AG04449 (cell line): ENCODE measurements at regions not wholly inside any gene's neighbourhood (a gene's known extent, or its start where the extent isn't known, plus 50 kb on each side); places are given as distances from the start of the nearest gene placed in this dataset.
"Not testable (repeated sequence)": the region's sequence is repeated elsewhere in the genome, so short reads cannot be mapped to it uniquely, and the experiment has no call there.

Experiments used
- CTCF ChIA-PET: fragments of 350-600 bp; formaldehyde crosslinking; extraction: SDS; loops from one replicate; lab custom pipeline; 2021; ENCODE audit warnings: antibody characterized with exemption; lab: Yijun Ruan, JAX
- POLR2A ChIA-PET: fragments of 400-600, 350-600 bp; formaldehyde crosslinking; extraction: SDS; loops from one replicate; lab custom pipeline; 2020; ENCODE audit warnings: antibody characterized with exemption, inconsistent platforms; lab: Yijun Ruan, JAX
- DNase-seq: peaks from one replicate; pipeline ENCODE4 v3.0.0-alpha.2; 2010; ENCODE audit warnings: low read depth, low spot score
- H3K4me3 ChIP-seq: 2 replicates; pipeline ENCODE4 v1.5.1; 2011; ENCODE audit warnings: low read depth, mild to moderate bottlenecking, control low read depth, low read length
- TF ChIP-seq, protein P1 (sequence below): IDR thresholded peaks from one replicate; pipeline ENCODE4 v1.5.1; 2011; ENCODE audit warnings: mild to moderate bottlenecking, moderate library complexity, low read length, control low read depth, inconsistent platforms; ENCODE audit not compliant: insufficient read depth; ENCODE audit errors: missing control alignments

DNA sequence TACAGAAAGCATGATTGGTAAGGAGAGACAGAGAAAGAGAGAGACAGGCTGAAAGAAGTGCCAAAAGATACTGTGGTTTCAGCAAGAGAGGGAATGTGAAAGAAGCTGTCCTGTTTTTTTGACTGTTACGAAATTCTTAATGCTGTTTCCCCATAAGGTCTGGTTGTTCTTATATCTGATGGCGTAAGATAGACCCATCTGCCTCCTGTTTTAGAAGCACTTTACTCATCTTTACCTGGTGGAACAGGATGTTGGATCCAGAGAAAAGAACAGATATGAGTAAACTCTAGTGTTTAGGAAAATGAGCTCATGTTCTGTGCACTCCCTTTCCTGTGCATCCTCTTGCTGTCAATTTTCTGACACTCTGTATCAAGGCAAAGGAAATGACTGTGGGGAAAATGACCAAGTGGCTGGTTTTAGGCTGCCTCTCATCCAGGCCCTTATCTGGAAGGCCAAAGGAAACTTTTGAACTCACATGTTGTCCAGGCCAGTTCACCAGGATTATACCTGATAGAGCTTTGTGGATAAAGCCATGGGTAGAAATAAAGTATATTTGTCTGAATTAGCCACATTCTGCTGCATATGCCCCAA is 311.7 kb upstream of the HTR2C start:
- TF ChIP-seq, protein P1, sequence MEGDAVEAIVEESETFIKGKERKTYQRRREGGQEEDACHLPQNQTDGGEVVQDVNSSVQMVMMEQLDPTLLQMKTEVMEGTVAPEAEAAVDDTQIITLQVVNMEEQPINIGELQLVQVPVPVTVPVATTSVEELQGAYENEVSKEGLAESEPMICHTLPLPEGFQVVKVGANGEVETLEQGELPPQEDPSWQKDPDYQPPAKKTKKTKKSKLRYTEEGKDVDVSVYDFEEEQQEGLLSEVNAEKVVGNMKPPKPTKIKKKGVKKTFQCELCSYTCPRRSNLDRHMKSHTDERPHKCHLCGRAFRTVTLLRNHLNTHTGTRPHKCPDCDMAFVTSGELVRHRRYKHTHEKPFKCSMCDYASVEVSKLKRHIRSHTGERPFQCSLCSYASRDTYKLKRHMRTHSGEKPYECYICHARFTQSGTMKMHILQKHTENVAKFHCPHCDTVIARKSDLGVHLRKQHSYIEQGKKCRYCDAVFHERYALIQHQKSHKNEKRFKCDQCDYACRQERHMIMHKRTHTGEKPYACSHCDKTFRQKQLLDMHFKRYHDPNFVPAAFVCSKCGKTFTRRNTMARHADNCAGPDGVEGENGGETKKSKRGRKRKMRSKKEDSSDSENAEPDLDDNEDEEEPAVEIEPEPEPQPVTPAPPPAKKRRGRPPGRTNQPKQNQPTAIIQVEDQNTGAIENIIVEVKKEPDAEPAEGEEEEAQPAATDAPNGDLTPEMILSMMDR = no peak
- POLR2A ChIA-PET = no interaction called here
- H3K4me3 ChIP-seq = no peak overlapping the region
- CTCF ChIA-PET = no interaction called here
- DNase-seq = no peak

DNA sequence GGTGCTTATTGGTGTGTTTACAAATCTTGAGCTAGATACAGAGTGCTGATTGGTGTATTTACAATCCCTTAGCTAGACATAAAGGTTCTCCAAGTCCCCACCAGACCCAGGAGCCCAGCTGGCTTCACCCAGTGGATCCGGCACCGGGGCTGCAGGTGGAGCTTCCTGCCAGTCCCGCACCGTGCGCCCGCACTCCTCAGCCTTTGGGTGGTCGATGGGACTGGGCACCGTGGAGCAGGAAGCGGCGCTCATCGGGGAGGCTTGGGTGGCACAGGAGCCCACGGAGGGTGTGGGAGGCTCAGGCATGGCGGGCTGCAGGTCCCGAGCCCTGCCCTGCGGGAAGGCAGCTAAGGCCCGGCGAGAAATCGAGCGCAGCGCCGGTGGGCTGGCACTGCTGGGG is 313.5 kb upstream of the HTR2C start:
- CTCF ChIA-PET, H3K4me3 ChIP-seq, POLR2A ChIA-PET, DNase-seq: not testable (repeated sequence)

DNA sequence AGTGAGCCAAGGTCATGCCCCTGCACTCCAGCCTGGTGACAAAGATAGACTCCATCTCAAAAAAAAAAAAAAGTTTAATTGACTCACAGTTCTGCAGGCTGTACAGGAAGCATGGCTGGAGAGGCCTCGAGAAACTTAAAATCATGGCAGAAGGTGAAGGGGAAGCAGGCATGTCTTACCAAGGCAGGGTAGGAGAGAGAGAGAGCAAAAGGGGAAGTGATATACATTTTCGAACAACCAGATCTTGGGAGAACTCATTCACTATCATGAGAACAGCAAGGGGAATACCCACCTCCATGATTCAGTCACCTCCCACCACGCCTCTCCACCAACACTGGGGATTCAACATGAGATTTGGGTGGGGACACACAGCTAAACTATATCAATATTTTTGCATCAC is 315.2 kb upstream of the HTR2C start:
- POLR2A ChIA-PET = no interaction called here
- no peak for DNase-seq
- CTCF ChIA-PET = no interaction called here

DNA sequence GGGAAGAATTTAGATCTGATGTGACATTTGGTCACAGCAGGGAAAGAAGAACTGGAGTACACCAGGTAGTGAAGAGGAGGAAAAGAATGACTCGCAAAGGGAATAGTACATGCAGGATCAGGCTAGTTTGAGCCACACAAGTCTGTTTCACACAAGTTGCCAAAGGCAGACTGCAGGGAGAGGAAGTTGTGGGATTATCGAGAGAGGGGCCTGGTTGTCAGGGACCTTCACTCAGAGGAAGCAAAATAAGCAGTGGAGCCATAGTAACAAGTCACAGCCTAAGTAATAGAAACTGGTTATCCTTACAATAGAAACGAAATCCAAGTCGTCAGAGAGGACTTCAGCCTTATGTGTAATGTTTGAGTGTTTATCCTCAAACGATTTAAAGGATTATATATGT is 316.7 kb upstream of the HTR2C start:
- no peak overlapping the region for H3K4me3 ChIP-seq
- no peak for DNase-seq
- CTCF ChIA-PET = no interaction called here
- TF ChIP-seq, protein P1 = no peak
- POLR2A ChIA-PET = no interaction called here

More for the DNA sequence above, 315.2 kb upstream of the HTR2C start:
- H3K4me3 ChIP-seq = no peak overlapping the region
- TF ChIP-seq, protein P1 = no peak

- TF ChIP-seq, protein P1 = no peak
- H3K4me3 ChIP-seq = no peak overlapping the region
- ChIA-PET POLR2A (no interaction called here), CTCF (no interaction called here)
- no peak for DNase-seq
Measured at GRCh38 chrX:114252186-114252585, 331.7 kb upstream of the HTR2C start.

- POLR2A ChIA-PET = no interaction called here
- no peak overlapping the region for H3K4me3 ChIP-seq
- no peak for DNase-seq
- CTCF ChIA-PET = no interaction called here
- TF ChIP-seq, protein P1 = no peak
Measured at GRCh38 chrX:114251575-114251974, 332.3 kb upstream of the HTR2C start.

- ChIA-PET CTCF (no interaction called here), POLR2A (no interaction called here)
- TF ChIP-seq, protein P1 = no peak
Measured at GRCh38 chrX:114221445-114221844, 362.4 kb upstream of the HTR2C start.

More at GRCh38 chrX:114221445-114221844, 362.4 kb upstream of the HTR2C start:
- no peak for DNase-seq
- no peak overlapping the region for H3K4me3 ChIP-seq
